Endothelial cell of umbilical vein (primary cell): ENCODE measurements at regions not wholly inside any gene's neighbourhood (a gene's known extent, or its start where the extent isn't known, plus 50 kb on each side); places are given as distances from the start of the nearest gene placed in this dataset.

ENCODE experiments used
- BruUV-seq: library from RNA; stranded (reverse); fragments of 400-500 nt; replicated peaks from 2 replicates; lab custom pipeline; 2021; lab: Mats Ljungman, UMichigan
- CTCF ChIA-PET: fragments of 300-600, 350-600 bp; sonication (Branson Sonifier 250); formaldehyde crosslinking; loops from one replicate; lab custom pipeline; 2021; ENCODE audit warnings: antibody characterized with exemption, inconsistent platforms; lab: Charles Lee
- POLR2A ChIA-PET: fragments of 300-600, 350-600 bp; sonication (Branson Sonifier 250); formaldehyde crosslinking; loops from one replicate; lab custom pipeline; 2021; ENCODE audit warnings: antibody characterized with exemption, inconsistent platforms; lab: Charles Lee
- DNase-seq: peaks from one replicate; pipeline ENCODE4 v3.0.0-alpha.2; 2011; ENCODE audit warnings: low read depth, low spot score
- FAIRE-seq: peaks from 2 replicates; lab custom pipeline; 2011; peaks lifted over from hg19 to GRCh38; lab: Jason Lieb, UNC
- H2AFZ ChIP-seq: 2 replicates; pipeline ENCODE4 v1.6.0; 2012; ENCODE audit warnings: low read depth, low read length, control low read depth, inconsistent platforms
- H3K27ac ChIP-seq: 2 replicates; pipeline ENCODE4 v1.5.1; 2011; ENCODE audit warnings: low read depth, mild to moderate bottlenecking, control low read depth, low read length, moderate library complexity; ENCODE audit not compliant: insufficient read depth
- H3K27me3 ChIP-seq, 2 experiments: 2 replicates each; pipeline versions ENCODE4 v1.6.0 to v1.6.1; 2011; ENCODE audit warnings: low read length in 2 of 2, mixed read lengths in 1 of 2; ENCODE audit not compliant: control insufficient read depth in 2 of 2, insufficient read depth in 2 of 2
- H3K36me3 ChIP-seq, 2 experiments: 2 replicates in 1 of 2; 3 replicates in 1 of 2; pipeline ENCODE4 v1.5.1; 2011; ENCODE audit warnings: low read length in 2 of 2, mild to moderate bottlenecking in 1 of 2, moderate library complexity in 1 of 2; ENCODE audit not compliant: control insufficient read depth in 2 of 2, insufficient read depth in 2 of 2; ENCODE audit errors: extremely low read depth in 1 of 2
- H3K4me1 ChIP-seq: 3 replicates; pipeline ENCODE4 v1.5.1; 2011; ENCODE audit warnings: mild to moderate bottlenecking, low read length; ENCODE audit not compliant: control insufficient read depth, insufficient read depth; ENCODE audit errors: extremely low read depth
- H3K4me2 ChIP-seq: 2 replicates; pipeline ENCODE4 v1.6.1; 2011; ENCODE audit warnings: low read length, control low read depth, mixed read lengths; ENCODE audit not compliant: insufficient read depth
- H3K4me3 ChIP-seq, 3 experiments: fragments of 200-600 bp in 1 of 3; sonication (generic), shearing (Covaris generic) in 1 of 3; replicated peaks in 1 of 3; 2 replicates each; pipeline ENCODE4 v1.5.1; 2011 to 2016; ENCODE audit warnings: control low read depth in 3 of 3, low read length in 3 of 3, mild to moderate bottlenecking in 2 of 3, inconsistent platforms in 1 of 3, low read depth in 1 of 3, moderate library complexity in 1 of 3; ENCODE audit not compliant: insufficient read depth in 1 of 3
- H3K79me2 ChIP-seq: 2 replicates; pipeline ENCODE4 v1.6.0; 2012; ENCODE audit warnings: low read length, inconsistent platforms; ENCODE audit not compliant: control insufficient read depth, insufficient read depth
- H3K9ac ChIP-seq: replicated peaks from 2 replicates; pipeline ENCODE3; 2011; ENCODE audit warnings: low read length, control low read depth; ENCODE audit not compliant: insufficient read depth; ENCODE audit errors: extremely low read depth
- H3K9me1 ChIP-seq: replicated peaks from 3 replicates; pipeline ENCODE4 v1.6.0; 2011; ENCODE audit warnings: mild to moderate bottlenecking, low read length; ENCODE audit not compliant: control insufficient read depth, insufficient read depth; ENCODE audit errors: extremely low read depth
- H3K9me3 ChIP-seq: replicated peaks from 2 replicates; pipeline ENCODE4 v1.5.1; 2012; ENCODE audit warnings: low read length, inconsistent platforms; ENCODE audit not compliant: control insufficient read depth, insufficient read depth
- H4K20me1 ChIP-seq: replicated peaks from 2 replicates; pipeline ENCODE3; 2011; ENCODE audit warnings: mild to moderate bottlenecking, low read length; ENCODE audit not compliant: control insufficient read depth, insufficient read depth; ENCODE audit errors: extremely low read depth
- EZH2 ChIP-seq: IDR thresholded peaks from 2 replicates; pipeline ENCODE4 v1.6.1; 2012; ENCODE audit warnings: borderline replicate concordance, low read depth, mild to moderate bottlenecking, moderate library complexity, low read length, inconsistent platforms; ENCODE audit not compliant: severe bottlenecking
- FOS ChIP-seq: IDR thresholded peaks from 2 replicates; pipeline ENCODE4 v1.6.1; 2011; ENCODE audit warnings: mild to moderate bottlenecking, low read length, moderate library complexity, borderline replicate concordance; ENCODE audit not compliant: insufficient read depth
- GATA2 ChIP-seq: IDR thresholded peaks from 2 replicates; pipeline ENCODE4 v1.7.0; 2011; ENCODE audit warnings: low read depth, mild to moderate bottlenecking, moderate library complexity, mixed read lengths, low read length; ENCODE audit not compliant: insufficient read length, insufficient read depth
- JUN ChIP-seq: IDR thresholded peaks from 2 replicates; pipeline ENCODE4 v1.6.1; 2011; ENCODE audit warnings: borderline replicate concordance, low read depth; ENCODE audit not compliant: insufficient read length, insufficient read depth
- MYC ChIP-seq: IDR thresholded peaks from one replicate; pipeline ENCODE4 v1.6.1; 2011; ENCODE audit warnings: mild to moderate bottlenecking, low read depth, low read length
- POLR2A ChIP-seq: IDR thresholded peaks from 2 replicates; pipeline ENCODE4 v1.6.1; 2012; ENCODE audit warnings: low read depth, mild to moderate bottlenecking, control low read depth, low read length
- POLR2AphosphoS5 ChIP-seq: IDR thresholded peaks from 2 replicates; pipeline ENCODE4 v1.6.1; 2012; ENCODE audit warnings: low read depth, mild to moderate bottlenecking, control low read depth, low read length, moderate library complexity; ENCODE audit not compliant: insufficient read depth
- dilution Hi-C: fragments of 300-500 bp; cut with MboI; formaldehyde crosslinking; loops from one replicate; pipeline ENCODE4 v1.15.0; 2019; ENCODE audit warnings: low sequenced_read_pairs; ENCODE audit not compliant: extremely low pct_ligation_motif_present
- intact Hi-C: fragments of 100-400 bp; cut with micrococcal nuclease; formaldehyde crosslinking; loops from one replicate; pipeline ENCODE4 v1.10.0; 2022
- TF ChIP-seq, protein P1 (sequence below): IDR thresholded peaks from 2 replicates; pipeline ENCODE4 v1.6.1; 2011; ENCODE audit not compliant: insufficient read depth, insufficient read length
- TF ChIP-seq, protein P2 (sequence below), 2 donors: IDR thresholded peaks; 1 replicate in 1 of 2; 2 replicates in 1 of 2; pipeline ENCODE4 v1.5.1; 2011; ENCODE audit warnings: low read length in 2 of 2, mild to moderate bottlenecking in 2 of 2, moderate library complexity in 2 of 2, control low read depth in 1 of 2, inconsistent platforms in 1 of 2, low read depth in 1 of 2; ENCODE audit not compliant: insufficient read depth in 1 of 2; ENCODE audit errors: extremely low read depth in 1 of 2

DNA sequence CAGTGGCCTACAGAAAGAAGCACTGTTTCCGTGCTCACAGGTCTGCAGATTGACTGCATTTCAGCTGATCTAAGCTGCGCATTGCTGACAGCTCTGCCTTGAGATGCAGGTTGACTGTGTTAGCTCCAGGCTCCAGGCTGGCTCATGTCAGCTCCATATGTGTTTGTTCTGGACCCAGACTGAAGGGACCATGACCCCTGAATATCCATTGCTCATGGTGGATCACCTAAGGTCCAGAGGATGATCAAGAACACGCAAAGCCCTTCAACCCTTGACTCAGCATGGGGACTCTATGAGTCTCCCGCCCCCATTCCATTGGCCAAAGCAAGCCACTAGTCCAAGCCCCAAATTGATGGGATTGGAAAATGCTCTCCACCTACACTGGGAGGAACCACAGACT, 239.3 kb upstream of the C16orf82 start:
- Histone ChIP-seq H3K4me1 (no peaks in the 10 kb centered on the region), H3K9me3 (peaks cover 2% of the 10 kb centered on the region), H3K9me1 (no peaks in the 10 kb centered on the region), H3K9ac (no peak overlapping the region), H3K36me3 (no peaks in the 10 kb centered on the region), H3K27me3 (no peaks in the 10 kb centered on the region), H3K4me3 (no peak overlapping the region), H3K4me2 (no peak overlapping the region), H2AFZ (no peak overlapping the region), H3K27ac (no peak overlapping the region), H3K79me2 (no peaks in the 10 kb centered on the region), H4K20me1 (no peaks in the 10 kb centered on the region)
- TF ChIP-seq, protein P1, sequence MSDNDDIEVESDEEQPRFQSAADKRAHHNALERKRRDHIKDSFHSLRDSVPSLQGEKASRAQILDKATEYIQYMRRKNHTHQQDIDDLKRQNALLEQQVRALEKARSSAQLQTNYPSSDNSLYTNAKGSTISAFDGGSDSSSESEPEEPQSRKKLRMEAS: no peak
- TF ChIP-seq POLR2A (no peak), FOS (no peak), GATA2 (no peak), JUN (no peak), EZH2 (no peak), MYC (no peak), POLR2AphosphoS5 (no peak)
- TF ChIP-seq, protein P2, sequence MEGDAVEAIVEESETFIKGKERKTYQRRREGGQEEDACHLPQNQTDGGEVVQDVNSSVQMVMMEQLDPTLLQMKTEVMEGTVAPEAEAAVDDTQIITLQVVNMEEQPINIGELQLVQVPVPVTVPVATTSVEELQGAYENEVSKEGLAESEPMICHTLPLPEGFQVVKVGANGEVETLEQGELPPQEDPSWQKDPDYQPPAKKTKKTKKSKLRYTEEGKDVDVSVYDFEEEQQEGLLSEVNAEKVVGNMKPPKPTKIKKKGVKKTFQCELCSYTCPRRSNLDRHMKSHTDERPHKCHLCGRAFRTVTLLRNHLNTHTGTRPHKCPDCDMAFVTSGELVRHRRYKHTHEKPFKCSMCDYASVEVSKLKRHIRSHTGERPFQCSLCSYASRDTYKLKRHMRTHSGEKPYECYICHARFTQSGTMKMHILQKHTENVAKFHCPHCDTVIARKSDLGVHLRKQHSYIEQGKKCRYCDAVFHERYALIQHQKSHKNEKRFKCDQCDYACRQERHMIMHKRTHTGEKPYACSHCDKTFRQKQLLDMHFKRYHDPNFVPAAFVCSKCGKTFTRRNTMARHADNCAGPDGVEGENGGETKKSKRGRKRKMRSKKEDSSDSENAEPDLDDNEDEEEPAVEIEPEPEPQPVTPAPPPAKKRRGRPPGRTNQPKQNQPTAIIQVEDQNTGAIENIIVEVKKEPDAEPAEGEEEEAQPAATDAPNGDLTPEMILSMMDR (IDR thresholded peaks at IDR 0.05; ENCODE audit: extremely low read depth in 1 of 2, insufficient read depth in 1 of 2, low read depth in 1 of 2, low read length in 2 of 2): no peak
- ChIA-PET POLR2A (no interaction called here), CTCF (no interaction called here)
- intact Hi-C loops (no loop called here), dilution Hi-C loops (no loop called here)
- FAIRE-seq: no peak
- no peak for DNase-seq
- no TSS peak for BruUV-seq
